Osteoblast (primary cell): ENCODE measurements at regions not wholly inside any gene's neighbourhood (a gene's known extent, or its start where the extent isn't known, plus 50 kb on each side); places are given as distances from the start of the nearest gene placed in this dataset.

Experiments
- DNase-seq: peaks from one replicate; pipeline ENCODE4 v3.0.0; 2011; ENCODE audit warnings: low spot score, mixed read lengths; ENCODE audit not compliant: insufficient read length; ENCODE audit errors: missing footprints
- H2AFZ ChIP-seq: 2 replicates; pipeline ENCODE4 v1.6.0; 2011; ENCODE audit warnings: mild to moderate bottlenecking, low read length
- H3K27ac ChIP-seq: 2 replicates; pipeline ENCODE4 v1.5.1; 2011; ENCODE audit warnings: mild to moderate bottlenecking, low read depth, low read length, moderate library complexity
- H3K27me3 ChIP-seq: 2 replicates; pipeline ENCODE4 v1.6.0; 2012; ENCODE audit warnings: mild to moderate bottlenecking, control low read depth, inconsistent platforms, low read length, moderate library complexity; ENCODE audit not compliant: insufficient read depth
- H3K36me3 ChIP-seq: 2 replicates; pipeline ENCODE4 v1.5.1; 2011; ENCODE audit warnings: mild to moderate bottlenecking, low read length, control low read depth, moderate library complexity; ENCODE audit not compliant: insufficient read depth
- H3K4me1 ChIP-seq: 2 replicates; pipeline ENCODE4 v1.5.1; 2011; ENCODE audit warnings: mild to moderate bottlenecking, low read length, control low read depth, moderate library complexity; ENCODE audit not compliant: insufficient read depth
- H3K4me2 ChIP-seq: 2 replicates; pipeline ENCODE4 v1.6.0; 2011; ENCODE audit warnings: mild to moderate bottlenecking, low read length; ENCODE audit not compliant: insufficient read depth
- H3K4me3 ChIP-seq: fragments of 200-600 bp; sonication (generic); 3 replicates; pipeline ENCODE4 v1.5.1; 2012; ENCODE audit warnings: mild to moderate bottlenecking, low read length, inconsistent platforms; ENCODE audit not compliant: insufficient read depth
- H3K79me2 ChIP-seq: 2 replicates; pipeline ENCODE4 v1.6.0; 2012; ENCODE audit warnings: mild to moderate bottlenecking, low read length, control low read depth, inconsistent platforms; ENCODE audit not compliant: insufficient read depth
- H3K9me3 ChIP-seq: 2 replicates; pipeline ENCODE4 v1.5.1; 2011; ENCODE audit warnings: low read depth, low read length, control low read depth
- H4K20me1 ChIP-seq: 2 replicates; pipeline ENCODE4 v1.6.0; 2012; ENCODE audit warnings: mild to moderate bottlenecking, low read length, control low read depth; ENCODE audit not compliant: insufficient read depth
- TF ChIP-seq, protein P1 (sequence below): IDR thresholded peaks from 2 replicates; pipeline ENCODE4 v1.5.1; 2011; ENCODE audit warnings: mild to moderate bottlenecking, low read depth, low read length, moderate library complexity; ENCODE audit errors: extremely low read depth

DNA sequence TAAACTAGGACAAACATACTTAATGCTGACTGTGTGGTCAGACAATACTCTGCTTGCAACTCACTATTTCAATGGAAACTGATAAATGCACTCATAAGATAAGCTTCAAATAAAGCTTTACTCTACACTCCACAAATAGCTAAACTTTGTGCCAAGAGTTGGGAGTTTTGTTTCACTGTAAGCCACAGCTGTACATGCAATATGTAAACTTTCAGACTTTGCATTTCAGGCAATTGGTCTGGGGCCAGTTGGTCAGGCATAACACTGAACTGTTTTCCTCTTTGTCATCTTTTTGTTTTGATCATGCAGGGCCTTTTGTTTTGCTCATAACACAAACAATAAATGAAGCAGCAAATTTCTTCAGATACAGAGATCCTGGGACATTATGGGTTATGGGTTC lies 426.2 kb downstream of the IPO8 start:
- Histone ChIP-seq H3K4me1 (no peaks in the 10 kb centered on the region), H3K4me3 (no peak overlapping the region), H3K27ac (no peak overlapping the region), H3K9me3 (peaks cover 2% of the 10 kb centered on the region), H3K4me2 (no peak overlapping the region), H4K20me1 (no peaks in the 10 kb centered on the region), H3K27me3 (no peaks in the 10 kb centered on the region), H3K36me3 (no peaks in the 10 kb centered on the region), H2AFZ (no peak overlapping the region), H3K79me2 (no peaks in the 10 kb centered on the region)
- TF ChIP-seq, protein P1, sequence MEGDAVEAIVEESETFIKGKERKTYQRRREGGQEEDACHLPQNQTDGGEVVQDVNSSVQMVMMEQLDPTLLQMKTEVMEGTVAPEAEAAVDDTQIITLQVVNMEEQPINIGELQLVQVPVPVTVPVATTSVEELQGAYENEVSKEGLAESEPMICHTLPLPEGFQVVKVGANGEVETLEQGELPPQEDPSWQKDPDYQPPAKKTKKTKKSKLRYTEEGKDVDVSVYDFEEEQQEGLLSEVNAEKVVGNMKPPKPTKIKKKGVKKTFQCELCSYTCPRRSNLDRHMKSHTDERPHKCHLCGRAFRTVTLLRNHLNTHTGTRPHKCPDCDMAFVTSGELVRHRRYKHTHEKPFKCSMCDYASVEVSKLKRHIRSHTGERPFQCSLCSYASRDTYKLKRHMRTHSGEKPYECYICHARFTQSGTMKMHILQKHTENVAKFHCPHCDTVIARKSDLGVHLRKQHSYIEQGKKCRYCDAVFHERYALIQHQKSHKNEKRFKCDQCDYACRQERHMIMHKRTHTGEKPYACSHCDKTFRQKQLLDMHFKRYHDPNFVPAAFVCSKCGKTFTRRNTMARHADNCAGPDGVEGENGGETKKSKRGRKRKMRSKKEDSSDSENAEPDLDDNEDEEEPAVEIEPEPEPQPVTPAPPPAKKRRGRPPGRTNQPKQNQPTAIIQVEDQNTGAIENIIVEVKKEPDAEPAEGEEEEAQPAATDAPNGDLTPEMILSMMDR, result no peak
- DNase-seq, result no peak

GRCh38 chr12:30268041-30268440 lies 427.6 kb downstream of the IPO8 start:
- Histone ChIP-seq H3K36me3 (no peaks in the 10 kb centered on the region), H3K4me3 (no peak overlapping the region), H3K27ac (no peak overlapping the region), H3K9me3 (peaks cover 2% of the 10 kb centered on the region), H3K79me2 (no peaks in the 10 kb centered on the region), H3K4me1 (no peaks in the 10 kb centered on the region), H2AFZ (no peak overlapping the region), H4K20me1 (no peaks in the 10 kb centered on the region), H3K27me3 (no peaks in the 10 kb centered on the region), H3K4me2 (no peak overlapping the region)
- no peak for DNase-seq
- TF ChIP-seq, protein P1, result no peak

- Histone ChIP-seq H3K4me1 (no peaks in the 10 kb centered on the region), H3K27me3 (no peaks in the 10 kb centered on the region), H2AFZ (no peak overlapping the region), H3K27ac (no peak overlapping the region), H3K9me3 (no peaks in the 10 kb centered on the region), H3K4me3 (no peak overlapping the region), H3K4me2 (no peak overlapping the region), H4K20me1 (no peaks in the 10 kb centered on the region), H3K36me3 (no peaks in the 10 kb centered on the region), H3K79me2 (no peaks in the 10 kb centered on the region)
- no peak for DNase-seq
- TF ChIP-seq, protein P1, result no peak
Measured at GRCh38 chr12:30263434-30263833, 432.2 kb downstream of the IPO8 start.

- DNase-seq, result no peak
- H3K36me3 ChIP-seq, result no peaks in the 10 kb centered on the region
- TF ChIP-seq, protein P1, result no peak
Measured at GRCh38 chr12:30257618-30258017, 438.1 kb downstream of the IPO8 start.

More at GRCh38 chr12:30257618-30258017, 438.1 kb downstream of the IPO8 start:
- no peak overlapping the region for H3K4me3 ChIP-seq
- H2AFZ ChIP-seq, result no peak overlapping the region
- no peak overlapping the region for H3K4me2 ChIP-seq
- H4K20me1 ChIP-seq, result no peaks in the 10 kb centered on the region
- H3K27ac ChIP-seq, result no peak overlapping the region
- H3K27me3 ChIP-seq, result no peaks in the 10 kb centered on the region
- H3K79me2 ChIP-seq, result no peaks in the 10 kb centered on the region
- H3K4me1 ChIP-seq, result no peaks in the 10 kb centered on the region
- H3K9me3 ChIP-seq, result no peaks in the 10 kb centered on the region
